ENCODE measurements at regions not wholly inside any gene's neighbourhood (a gene's known extent, or its start where the extent isn't known, plus 50 kb on each side); places are given as distances from the start of the nearest gene placed in this dataset.

DNA sequence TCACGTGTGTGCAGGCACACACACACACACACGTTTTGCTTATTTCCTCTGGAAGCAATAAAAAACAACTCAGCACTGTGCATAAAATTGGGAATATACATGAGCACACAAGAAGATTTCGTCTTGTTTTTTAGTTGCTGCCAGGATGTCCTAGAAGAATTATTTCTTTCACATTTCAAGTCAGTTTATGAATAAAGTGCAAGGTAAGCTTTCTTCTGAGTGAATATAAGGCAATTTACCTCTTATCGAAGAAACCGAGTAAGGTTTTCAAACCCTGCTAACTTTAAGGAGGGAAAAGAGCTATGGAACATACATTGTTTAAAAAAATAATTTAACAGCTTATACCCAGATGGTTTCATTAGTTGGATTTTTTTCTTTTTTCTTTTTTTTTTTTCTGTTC lies 855.4 kb upstream of the NR2F2 start:
- DNase-seq, result no peak

DNA sequence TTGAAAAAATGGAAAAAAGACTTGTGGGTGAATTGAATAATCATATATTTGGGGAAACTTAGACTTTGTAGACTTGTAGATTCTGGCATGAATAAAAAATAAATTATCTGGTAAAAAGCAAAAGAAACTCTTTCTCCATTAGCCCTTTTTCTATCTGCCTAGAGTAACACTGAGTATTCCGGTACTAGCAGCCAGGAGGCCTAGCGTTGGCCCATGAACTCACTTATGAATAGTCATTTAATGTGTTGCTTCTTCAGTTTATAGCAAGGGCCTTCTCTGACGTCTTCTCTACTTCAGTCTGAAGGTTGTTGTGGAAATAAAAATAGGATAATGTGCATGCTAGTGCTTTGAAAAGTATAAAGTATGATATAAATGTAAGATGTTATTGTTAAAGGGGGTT lies 851.2 kb upstream of the NR2F2 start:
- no peak for DNase-seq

DNA sequence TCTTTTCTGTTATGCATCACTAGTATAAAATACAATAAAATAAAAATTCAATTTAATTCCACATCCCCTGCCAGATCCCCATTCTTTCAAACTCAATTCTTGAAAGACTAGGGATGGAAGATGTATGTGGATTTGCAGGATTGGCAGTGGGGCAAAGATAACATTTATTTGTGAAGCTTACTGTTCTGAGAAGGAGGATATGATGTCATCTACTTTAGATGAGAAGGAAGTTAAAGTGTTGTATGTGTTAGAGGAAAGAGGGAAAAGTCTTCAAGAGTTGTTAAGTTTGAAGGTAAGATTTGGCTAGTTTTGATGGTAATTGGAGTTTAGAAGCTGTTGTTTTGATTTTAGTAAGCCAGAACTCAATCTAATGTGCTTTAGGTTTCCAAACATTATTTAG lies 845.1 kb upstream of the NR2F2 start:
- DNase-seq, result no peak

DNA sequence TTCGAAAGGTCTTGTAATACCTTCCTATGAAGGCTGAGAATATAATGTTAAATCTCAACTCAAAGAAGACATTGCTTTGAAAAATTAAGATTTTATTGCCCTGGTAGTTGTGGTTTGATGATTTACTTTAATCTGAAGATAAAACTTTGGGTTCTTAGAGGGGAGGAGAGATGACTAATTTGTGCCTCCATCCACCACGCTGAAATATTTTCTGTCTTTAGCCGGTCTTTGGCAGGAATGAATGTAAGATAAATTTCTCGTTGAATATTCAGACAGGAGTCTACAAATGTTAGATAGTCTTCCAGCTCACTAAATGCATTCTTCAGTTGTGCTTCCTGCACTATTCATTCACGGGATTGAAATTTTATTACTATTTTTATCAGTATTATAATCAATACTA lies 844.3 kb upstream of the NR2F2 start:
- no peak for DNase-seq

DNA sequence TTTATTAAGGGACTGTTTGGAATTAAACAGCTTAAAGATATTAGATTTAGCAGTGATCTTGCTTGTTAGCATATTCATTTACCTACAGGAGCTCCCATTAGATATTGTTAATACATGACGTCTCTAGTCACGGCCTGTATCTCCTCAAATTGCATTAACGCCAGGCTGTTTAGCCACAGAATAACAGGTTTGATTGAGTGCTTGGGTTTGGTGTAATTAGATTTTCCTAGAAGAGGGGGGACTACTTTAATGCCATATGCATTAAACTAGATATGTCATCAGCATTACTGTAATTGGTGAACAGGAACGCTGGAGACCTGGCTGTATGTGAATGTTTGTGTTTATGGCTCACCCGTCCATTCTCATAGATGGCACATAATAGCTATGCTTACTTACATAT lies 841.4 kb upstream of the NR2F2 start:
- no peak for DNase-seq

DNA sequence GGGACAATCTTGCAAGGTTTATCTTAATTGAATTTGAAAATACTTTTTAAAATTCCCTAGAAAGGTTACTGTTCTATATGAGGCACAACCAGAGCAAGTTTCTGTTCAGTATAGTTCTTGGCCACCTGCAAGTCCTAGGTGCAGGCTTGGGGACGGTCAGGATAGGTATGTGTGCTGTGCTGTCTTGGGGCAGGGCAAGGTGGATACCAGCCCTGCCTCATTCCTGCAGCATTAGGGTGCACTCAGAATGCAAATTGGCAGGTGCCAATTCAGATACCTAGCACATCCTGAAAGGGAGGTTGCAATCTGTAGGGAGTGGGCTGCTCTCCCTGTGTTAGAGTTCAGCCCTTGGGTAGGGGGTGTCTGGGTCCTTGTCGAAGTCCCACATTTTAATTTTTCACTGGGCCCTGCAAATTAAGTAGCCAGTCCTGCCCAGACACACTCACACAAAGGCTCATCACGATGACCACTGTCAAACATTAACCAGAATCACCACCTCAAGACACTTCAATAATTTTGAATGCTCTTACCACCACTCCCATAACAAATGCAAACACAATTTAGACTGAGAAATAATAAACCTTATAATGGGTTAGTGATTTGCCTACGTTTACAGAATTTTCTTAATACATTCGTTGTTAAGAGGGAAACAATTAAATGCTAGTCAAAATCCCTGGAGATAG lies 838.0 kb upstream of the NR2F2 start:
- no peak for DNase-seq

DNA sequence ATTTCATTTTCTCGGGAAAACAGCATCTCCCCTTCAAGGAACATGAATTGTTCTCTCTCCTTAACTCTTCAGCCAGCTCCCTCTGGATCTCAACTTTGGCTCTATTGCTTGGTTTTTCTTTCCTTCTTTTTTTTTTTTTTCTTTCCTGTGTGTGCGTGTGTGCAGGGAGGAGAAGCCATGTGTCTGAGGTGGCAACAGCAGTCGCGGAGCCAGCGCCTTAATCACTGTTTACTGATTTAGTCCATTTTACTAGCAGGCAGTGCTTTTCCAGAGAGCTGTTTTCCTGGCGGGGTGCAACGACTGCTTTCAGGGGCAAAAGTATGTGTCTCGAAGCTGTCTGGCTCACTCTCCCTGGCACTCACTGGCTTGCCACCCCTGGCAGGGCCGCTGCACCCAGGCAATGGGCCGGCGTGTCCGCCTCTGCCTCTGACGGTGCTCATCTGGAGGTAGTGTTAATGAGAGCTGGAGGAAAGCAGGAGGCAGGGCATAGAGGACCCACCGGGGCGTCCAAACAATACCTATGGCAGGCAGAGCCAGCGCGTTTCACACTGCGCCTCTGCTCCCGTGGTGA lies 835.4 kb upstream of the NR2F2 start:
- no peak for DNase-seq

DNA sequence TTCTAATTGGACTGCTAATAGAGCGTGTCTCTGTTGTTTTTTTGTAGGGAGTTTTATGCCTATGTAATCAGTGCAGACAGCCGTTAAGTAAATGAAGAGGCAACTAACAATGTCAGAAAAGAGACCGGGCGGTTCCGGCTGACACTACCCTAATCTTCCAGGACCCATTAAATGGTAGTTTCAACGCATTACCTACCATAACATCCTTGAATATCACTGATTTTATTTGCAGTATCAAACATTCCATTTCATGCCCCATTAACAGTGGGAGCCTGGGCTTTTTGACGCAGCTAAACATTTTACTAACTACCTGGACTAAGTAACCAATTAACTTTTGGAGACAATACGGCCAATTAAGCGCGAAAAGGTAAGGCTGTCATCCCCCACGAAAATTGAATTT lies 832.9 kb upstream of the NR2F2 start:
- DNase-seq, result no peak

DNA sequence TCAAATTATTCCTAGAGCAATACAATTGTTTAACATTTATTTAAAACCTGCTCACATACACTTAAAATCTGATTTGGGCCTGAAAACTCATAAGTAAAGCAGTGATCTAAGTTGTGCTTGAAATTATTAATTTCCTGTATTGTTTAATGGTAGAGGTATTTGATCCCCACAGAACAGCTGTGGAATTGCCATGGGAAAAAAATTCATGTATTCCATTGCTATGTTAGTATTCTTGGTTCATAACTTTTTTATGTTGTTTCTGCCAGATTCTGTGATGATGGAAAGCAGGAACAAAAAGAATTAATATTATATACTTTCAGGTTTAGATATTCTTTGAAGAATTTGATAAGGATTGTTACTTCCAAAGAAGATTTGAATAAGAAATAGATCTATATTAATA lies 831.5 kb upstream of the NR2F2 start:
- no peak for DNase-seq

DNA sequence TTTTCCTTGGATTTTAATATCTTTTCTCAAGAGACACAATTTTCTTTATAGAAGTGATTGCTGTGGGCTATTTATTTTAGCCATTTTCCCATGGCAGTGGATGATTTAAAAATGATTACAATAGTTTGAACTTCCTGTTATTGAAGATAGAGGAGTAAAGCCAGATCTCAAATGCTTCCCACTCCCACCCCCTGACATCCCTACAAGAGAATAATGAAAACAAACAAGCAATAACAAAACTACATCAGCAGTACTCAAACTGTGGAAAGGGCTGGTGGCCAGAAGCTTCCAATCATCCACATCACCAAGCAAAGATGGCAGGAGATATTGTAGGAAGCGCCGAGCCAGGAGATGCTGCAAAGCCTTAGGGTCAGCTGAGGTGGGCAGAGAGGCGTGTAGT lies 831.1 kb upstream of the NR2F2 start:
- no peak for DNase-seq

DNA sequence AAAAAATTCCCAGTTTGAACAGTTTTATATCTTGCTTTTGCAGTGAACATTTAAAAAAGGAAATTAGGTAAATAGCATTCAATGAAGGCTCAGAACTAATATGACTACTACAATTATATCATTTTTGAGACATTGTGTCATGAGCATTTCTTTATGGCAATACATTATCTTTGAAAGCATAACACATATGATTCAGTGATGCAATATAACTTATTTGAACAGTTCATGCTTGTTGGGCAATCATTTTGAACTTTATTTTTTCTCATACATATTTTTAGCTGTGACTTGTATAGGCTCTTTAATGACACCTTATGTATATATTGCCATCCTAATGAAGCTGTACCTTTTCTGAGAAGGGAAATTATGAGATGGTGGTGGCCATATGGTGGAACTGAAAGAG lies 828.6 kb upstream of the NR2F2 start:
- no peak for DNase-seq

DNA sequence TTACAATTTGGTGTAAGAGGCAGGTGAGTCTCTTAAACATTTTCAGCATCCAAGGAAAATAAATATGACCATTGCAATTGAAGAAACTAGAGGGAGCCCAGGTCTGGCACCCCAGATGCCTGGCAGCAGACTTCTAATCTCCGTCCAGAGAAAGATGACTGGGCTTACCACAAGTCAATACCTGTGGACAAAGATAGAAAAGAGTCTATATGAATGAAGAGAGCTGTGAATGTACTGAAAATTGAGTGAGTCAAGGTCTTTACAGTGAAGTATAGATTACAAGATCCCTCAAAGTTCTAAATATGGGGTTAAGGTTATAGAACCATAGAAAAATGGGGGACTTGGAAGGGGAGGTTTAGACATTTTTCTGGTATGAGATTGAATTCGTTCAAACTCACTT lies 827.4 kb upstream of the NR2F2 start:
- DNase-seq, result no peak

DNA sequence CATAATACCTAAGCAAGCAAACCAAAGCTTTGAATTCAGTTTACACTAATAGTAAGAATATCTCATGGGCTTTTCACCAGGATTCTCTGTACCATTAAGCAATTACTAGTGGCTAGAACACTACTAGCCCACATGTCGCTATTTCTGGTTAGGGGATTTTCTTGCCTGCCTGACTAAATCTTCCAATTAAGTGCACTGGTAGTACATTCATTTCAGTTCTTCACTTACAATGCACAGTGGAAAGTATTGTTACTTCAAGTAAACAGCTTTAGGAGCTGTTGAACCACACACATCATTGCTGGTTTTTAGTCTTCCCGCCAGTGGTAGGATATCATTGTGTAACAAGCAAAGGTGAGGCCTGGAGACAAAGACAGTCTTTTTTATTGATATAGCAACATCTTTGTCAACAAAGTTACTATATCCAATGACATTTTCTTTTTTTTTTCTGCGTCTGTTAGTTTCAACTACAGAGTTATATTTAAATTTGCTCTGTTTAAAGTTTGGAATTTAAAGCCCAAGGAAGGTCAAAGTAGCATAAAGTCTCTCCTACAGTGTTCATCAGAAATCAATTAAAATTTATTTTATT lies 826.8 kb upstream of the NR2F2 start:
- peak; percentile 2 for DNase-seq

DNA sequence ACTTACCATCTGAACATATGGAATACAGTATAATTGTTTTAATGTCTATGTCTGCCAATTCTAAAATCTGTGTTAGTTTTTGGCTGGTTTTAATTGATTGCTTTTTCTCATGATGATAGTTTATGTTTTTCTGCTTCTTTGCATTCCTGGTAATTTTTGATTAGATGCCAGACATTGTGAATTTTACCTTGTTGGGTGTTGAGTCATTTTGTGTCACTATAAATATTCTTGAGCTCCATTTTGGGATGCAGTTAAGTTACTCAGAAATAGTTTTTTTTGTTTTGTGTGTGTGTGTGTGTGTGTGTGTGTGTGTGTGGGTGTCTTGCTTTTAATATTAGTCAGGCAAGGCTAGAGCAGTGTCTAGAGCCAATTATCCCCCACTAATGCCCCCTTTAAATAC lies 818.8 kb upstream of the NR2F2 start:
- no peak for DNase-seq

DNA sequence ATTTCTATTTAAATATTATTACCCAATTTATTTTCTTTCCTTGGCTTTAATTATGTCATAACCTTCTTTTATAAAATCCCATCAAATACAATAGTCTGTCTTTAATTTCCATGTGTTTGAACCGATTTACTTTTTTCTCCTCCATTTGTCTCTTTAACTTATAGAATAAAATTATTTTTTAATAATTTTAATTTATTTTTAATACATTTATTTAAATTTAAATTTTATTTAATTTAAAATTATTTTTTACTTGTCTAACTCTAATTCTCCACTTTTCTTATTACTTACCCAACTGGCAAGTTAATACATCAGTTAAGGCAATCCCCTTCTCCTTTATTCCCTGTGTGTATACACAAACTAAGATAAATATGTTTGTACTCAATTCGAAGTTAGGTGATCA lies 817.6 kb upstream of the NR2F2 start:
- DNase-seq, result no peak

DNA sequence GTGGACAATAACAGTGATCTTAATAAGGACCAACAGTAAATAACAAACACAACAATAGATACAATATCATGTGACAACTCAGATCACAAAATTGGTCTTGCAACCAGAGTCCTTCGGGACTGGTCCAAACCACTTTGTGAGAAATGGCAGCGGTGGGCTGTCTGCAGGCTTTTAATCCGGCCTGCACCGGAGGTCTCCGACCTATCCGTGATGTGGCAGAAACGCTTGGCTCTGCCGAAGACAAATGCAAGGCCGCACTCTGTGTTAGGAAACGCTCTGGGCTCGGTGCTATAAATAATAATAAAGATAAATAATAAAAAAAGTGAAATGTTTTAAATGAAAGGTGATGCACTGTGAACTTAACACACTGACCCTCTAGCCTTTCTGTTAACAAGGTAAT lies 810.6 kb upstream of the NR2F2 start:
- DNase-seq, result no peak

DNA sequence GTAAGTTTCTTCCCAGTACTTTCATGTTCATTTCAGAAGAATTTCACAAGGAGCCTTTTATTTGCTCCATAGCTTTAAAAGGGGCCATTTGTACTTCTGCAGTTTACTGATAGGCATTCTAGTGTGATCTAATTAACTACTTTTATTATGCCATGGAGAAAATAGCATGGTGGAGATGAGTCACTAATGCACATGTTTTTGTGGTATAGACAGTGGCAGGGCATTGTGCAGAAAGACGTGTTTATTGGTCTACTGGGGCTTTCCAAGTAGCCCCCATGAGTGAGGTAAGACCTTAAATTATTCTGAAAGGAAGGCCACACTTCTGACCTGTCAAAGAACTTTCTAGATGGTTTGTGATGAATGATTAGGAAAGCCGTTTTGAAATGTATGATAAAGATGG lies 810.0 kb upstream of the NR2F2 start:
- no peak for DNase-seq

DNA sequence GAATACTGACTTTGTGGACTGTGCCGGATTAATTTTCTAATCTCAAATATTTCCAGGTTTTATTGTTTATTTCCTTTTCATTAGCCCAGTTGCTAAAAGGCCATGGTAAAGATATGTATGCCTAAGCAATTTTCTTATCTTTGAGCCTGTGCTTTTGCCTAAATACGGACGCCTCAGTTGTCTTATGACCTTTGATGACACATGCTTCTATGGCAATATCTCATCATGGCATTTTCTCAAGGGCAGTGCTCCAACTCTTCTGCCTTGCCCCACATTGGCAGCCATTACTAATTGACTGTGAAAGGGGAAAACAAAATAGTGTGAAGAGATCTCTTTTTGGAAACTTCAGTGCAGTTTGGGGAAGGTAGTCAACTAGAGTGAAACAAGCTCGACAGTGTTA lies 809.6 kb upstream of the NR2F2 start:
- no peak for DNase-seq

DNA sequence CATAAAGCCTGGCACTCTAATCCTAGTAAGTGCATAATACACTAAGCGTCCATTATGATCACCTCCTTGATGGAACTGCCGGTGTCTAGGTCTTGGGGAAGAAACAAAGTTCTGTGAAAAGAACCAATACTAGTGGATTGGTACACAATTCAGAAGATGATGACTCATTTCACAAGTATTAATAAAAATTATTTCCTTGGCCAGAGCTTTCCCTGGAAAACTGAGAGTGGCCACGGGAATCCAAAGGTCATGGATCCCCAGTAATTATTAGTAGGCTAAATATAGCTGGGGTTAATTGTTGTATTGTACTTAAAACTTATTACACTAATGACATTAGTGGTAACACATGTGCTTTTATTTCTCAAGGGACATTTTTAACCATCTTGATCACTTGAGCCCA lies 808.0 kb upstream of the NR2F2 start:
- no peak for DNase-seq

DNA sequence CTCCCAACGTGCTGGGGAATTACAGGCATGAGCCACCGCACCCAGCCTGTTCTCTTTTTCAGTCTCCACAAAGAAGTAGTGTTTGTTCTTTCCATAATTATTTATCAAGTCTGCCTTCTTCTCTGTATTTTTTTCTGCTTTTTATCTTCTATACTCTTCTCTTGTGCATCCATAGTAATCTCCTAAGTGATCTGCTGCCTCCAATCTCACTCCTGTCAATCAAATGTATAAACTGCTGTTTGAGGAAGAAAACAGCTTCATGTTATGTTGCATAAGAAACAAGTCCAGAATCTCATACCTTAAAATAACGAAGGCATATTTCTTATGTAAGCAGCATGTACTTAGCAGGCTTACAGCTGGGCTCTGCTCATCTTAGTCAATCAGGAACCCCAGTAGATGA lies 801.6 kb upstream of the NR2F2 start:
- DNase-seq, result no peak

DNA sequence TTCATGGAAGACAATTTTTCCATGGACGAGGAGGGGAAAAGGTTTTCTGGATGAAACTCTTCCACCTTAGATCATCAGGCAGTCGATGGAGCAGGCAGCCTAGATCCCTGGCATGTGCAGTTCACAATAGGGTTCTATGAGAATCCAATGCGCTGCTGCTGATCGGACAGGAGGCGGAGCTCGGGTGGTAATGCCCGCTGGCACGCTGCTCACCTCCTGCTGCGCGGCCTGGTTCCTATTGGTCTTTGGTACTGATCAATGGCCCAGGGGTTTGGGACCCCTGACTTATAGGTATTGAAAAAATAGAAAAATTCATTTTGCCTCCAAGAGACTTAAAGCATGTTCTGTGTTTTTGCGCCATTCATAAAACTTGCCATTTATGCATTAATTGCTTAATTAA lies 793.9 kb upstream of the NR2F2 start:
- DNase-seq, result no peak

DNA sequence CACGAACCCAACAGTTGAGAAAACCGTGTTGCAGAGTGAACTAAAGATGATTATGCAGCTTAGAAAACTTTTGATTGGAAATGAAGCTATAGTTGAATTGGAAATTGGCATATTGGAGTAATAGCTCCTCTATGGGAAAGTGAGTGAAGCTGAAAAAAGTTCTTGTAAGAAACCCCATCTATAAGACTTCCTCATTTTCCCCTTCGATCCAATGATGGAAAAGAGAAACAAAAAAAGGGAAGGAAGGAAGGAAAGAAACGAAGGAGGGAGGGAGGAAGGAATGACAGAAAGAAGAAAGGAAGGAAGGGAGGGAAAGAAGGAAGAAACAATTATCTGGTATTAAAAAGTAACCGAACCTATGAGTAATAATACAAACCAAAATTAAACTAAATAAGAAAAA lies 791.8 kb upstream of the NR2F2 start:
- no peak for DNase-seq

DNA sequence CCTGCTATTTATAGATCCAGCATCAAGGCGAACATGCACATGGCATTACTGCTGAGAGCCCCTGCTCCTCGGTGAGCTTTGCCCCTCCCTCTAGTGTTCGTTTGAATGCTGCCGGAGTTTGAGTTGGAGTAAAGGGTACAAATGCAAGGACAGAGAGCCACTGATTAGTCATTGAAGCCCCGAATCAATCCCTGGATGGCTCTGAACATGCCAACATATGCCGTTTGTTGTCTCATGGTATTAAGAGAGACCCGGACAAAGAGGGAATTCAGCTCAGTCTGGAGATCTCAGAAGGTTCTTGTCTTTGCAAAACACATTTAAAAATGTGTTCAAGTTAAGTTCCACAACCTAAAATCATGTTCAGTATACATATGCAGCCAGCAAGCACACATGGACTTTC lies 789.2 kb upstream of the NR2F2 start:
- DNase-seq, result no peak

DNA sequence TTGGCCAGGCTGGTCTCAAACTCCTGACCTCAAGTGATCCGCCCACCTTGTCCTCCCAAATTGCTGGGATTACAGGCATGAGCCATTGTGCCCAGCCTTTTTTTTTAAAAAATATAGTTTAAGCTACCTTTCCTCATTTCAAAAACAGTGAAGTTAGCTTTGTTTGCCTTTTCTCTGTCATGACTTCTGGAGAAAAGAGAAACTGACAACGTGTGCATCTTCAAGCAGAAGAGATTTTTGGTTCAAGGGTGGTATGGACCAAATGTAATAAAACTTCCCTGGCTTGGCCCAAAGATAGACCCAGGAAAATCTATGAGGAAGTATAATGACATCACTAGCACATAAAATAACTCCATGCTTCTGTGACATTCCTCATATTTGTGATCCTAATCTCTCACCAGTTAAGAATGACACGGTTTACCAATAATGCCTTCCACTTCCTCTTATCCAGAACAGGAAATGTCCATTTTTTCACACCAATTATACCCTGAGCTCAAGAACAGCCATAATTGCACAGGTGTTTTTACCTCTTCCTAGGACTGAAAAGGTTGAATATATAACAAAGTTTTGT lies 781.2 kb upstream of the NR2F2 start:
- no peak for DNase-seq

DNA sequence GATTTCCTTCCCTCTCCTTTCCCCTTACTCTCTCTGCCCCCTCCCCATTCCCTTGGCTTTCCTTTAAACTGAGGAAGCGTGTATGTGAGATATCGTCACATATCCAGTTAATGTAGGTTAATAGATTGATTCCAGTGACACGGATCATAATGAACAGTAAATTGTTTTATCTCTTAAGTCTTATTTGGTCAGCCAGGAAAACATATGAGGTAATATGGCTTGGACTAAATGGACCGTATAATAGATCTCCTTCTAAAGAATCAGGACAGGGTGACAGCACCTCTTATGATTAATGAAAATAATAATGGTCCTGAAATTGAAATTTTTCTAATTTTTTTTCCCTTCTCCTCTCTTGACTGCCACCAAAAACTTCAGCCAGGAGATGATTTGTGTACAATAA lies 779.8 kb upstream of the NR2F2 start:
- DNase-seq, result no peak
